ENCODE measurements at regions not wholly inside any gene's neighbourhood (a gene's known extent, or its start where the extent isn't known, plus 50 kb on each side); places are given as distances from the start of the nearest gene placed in this dataset.

- Histone ChIP-seq H4K20me1 (ENCODE audit: insufficient read depth, low read length) (peaks cover 40% of the 10 kb centered on the region), H3K9ac (ENCODE audit: insufficient read depth, low read length, poor library complexity, severe bottlenecking) (no peak overlapping the region), H3K4me3 (replicated peaks in 1 of 3; ENCODE audit: low read depth in 2 of 3, low read length in 3 of 3) (no peak overlapping the region), H3K27me3 (ENCODE audit: control insufficient read depth in 2 of 2, insufficient read depth in 2 of 2, low read length in 2 of 2) (no peaks in the 10 kb centered on the region), H2AFZ (ENCODE audit: insufficient read depth, low read depth, low read length, poor library complexity, severe bottlenecking) (no peak overlapping the region), H3K9me3 (replicated peaks in 1 of 2; ENCODE audit: control insufficient read depth in 1 of 2, insufficient read depth in 1 of 2, low read length in 2 of 2) (no peaks in the 10 kb centered on the region), H3K79me2 (ENCODE audit: insufficient read depth, low read length) (no peaks in the 10 kb centered on the region), H3K36me3 (replicated peaks in 1 of 2; ENCODE audit: control insufficient read depth in 1 of 2, insufficient read depth in 2 of 2, low read length in 2 of 2) (no peaks in the 10 kb centered on the region), H3K27ac (ENCODE audit: low read depth in 1 of 2, low read length in 2 of 2) (no peak overlapping the region), H3K4me1 (ENCODE audit: control insufficient read depth in 1 of 2, insufficient read depth in 2 of 2, low read length in 2 of 2) (no peaks in the 10 kb centered on the region), H3K4me2 (replicated peaks; ENCODE audit: extremely low read depth, low read length, poor library complexity, severe bottlenecking) (no peak overlapping the region)
- Mint-ChIP-seq H3K27ac (no peak overlapping the region), H3K4me3 (no peak overlapping the region), H3K9me3 (no peaks in the 10 kb centered on the region), H3K4me1 (peaks cover 3% of the 10 kb centered on the region), H3K36me3 (peaks cover 0 to 4% of the 10 kb centered on the region in 2 donors), H3K27me3 (ENCODE audit: low read depth in 3 of 3) (peaks cover 0 to 4% (median 0%) of the 10 kb centered on the region in 3 donors)
- intact Hi-C loops (cut with micrococcal nuclease), result no loop called here
- no peak for DNase-seq
- no peak for TF ChIP-seq CTCF (IDR thresholded peaks at IDR 0.05)
- 100% methylated on average over 3 of the region's 3 CpGs for WGBS (ENCODE audit: insufficient coverage)
These were observed 87.4 kb upstream of the MACF1 start for GRCh38 chr1:39116860-39117728.

GRCh38 chr1:39117899-39118450 is 86.5 kb upstream of the MACF1 start:
- H3K27me3 Mint-ChIP-seq (ENCODE audit: low read depth in 3 of 3), result peaks cover 0 to 4% (median 0%) of the 10 kb centered on the region in 3 donors

More at GRCh38 chr1:39117899-39118450, 86.5 kb upstream of the MACF1 start:
- H3K4me1 ChIP-seq (ENCODE audit: control insufficient read depth in 1 of 2, insufficient read depth in 2 of 2, low read length in 2 of 2), result no peaks in the 10 kb centered on the region
- Mint-ChIP-seq H3K27ac (no peak overlapping the region), H3K36me3 (peaks cover 0 to 2% of the 10 kb centered on the region in 2 donors), H3K9me3 (no peaks in the 10 kb centered on the region), H3K4me1 (peaks cover 3% of the 10 kb centered on the region), H3K4me3 (no peak overlapping the region)
- H3K4me3 ChIP-seq (replicated peaks in 1 of 3; ENCODE audit: low read depth in 2 of 3, low read length in 3 of 3), result no peak overlapping the region
- H3K27ac ChIP-seq (ENCODE audit: low read depth in 1 of 2, low read length in 2 of 2), result no peak overlapping the region
- H3K9me3 ChIP-seq (replicated peaks in 1 of 2; ENCODE audit: control insufficient read depth in 1 of 2, insufficient read depth in 1 of 2, low read length in 2 of 2), result no peaks in the 10 kb centered on the region
- no peak for DNase-seq
- intact Hi-C loops (cut with micrococcal nuclease), result no loop called here
- no peak overlapping the region for H3K4me2 ChIP-seq (replicated peaks; ENCODE audit: extremely low read depth, low read length, poor library complexity, severe bottlenecking)
- H3K36me3 ChIP-seq (replicated peaks in 1 of 2; ENCODE audit: control insufficient read depth in 1 of 2, insufficient read depth in 2 of 2, low read length in 2 of 2), result no peaks in the 10 kb centered on the region
- H3K79me2 ChIP-seq (ENCODE audit: insufficient read depth, low read length), result no peaks in the 10 kb centered on the region
- H3K27me3 ChIP-seq (ENCODE audit: control insufficient read depth in 2 of 2, insufficient read depth in 2 of 2, low read length in 2 of 2), result no peaks in the 10 kb centered on the region
- peaks cover 40% of the 10 kb centered on the region for H4K20me1 ChIP-seq (ENCODE audit: insufficient read depth, low read length)
- no peak for TF ChIP-seq CTCF (IDR thresholded peaks at IDR 0.05)
- WGBS (ENCODE audit: insufficient coverage), result no CpG with 5 or more reads among the region's 1 CpG
- H3K9ac ChIP-seq (ENCODE audit: insufficient read depth, low read length, poor library complexity, severe bottlenecking), result no peak overlapping the region
- no peak overlapping the region for H2AFZ ChIP-seq (ENCODE audit: insufficient read depth, low read depth, low read length, poor library complexity, severe bottlenecking)

Measured in CD14-positive monocyte (primary cell).